ENCODE measurements at regions not wholly inside any gene's neighbourhood (a gene's known extent, or its start where the extent isn't known, plus 50 kb on each side); places are given as distances from the start of the nearest gene placed in this dataset.

DNA sequence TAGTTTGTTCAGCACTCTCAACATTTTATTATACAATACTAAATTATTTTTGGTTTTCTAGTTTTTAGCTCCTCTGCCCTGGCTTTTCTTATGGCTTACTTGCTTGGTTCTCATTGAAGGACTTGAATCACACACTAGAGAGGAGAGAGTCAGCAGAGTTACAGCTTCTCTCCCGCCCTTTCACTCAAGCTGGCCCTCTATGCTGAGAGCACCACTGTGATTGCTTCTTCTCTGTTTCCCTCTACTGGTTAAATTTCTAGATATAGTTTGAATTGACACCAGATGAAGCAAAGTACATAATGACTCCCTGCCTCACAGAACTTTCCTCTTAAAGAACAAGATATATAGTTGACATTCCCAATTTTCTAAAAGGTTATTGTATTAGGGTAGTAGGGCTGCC, 767.3 kb upstream of the SORCS1 start:
- DNase-seq (ENCODE audit: low read depth in 2 of 2), result no peak

DNA sequence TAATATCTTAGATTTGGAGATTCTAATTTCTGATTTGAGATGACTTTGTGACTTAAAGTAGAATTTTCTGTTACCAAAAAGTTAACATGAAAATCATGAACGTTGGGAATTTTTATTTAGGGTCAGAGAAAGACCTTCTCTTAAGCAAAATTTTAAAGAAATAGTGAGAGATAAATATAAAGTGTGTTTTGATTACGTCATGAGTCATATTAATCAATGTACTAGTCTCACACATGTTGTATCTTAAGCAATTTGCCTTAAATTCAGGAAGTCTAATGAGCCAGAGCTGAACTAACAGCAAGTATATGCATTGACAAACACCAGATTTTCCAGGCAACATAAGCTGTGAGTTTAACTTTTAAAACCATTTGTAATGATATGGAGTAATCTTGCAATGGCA, 765.5 kb upstream of the SORCS1 start:
- no peak for DNase-seq (ENCODE audit: low read depth in 2 of 2)

DNA sequence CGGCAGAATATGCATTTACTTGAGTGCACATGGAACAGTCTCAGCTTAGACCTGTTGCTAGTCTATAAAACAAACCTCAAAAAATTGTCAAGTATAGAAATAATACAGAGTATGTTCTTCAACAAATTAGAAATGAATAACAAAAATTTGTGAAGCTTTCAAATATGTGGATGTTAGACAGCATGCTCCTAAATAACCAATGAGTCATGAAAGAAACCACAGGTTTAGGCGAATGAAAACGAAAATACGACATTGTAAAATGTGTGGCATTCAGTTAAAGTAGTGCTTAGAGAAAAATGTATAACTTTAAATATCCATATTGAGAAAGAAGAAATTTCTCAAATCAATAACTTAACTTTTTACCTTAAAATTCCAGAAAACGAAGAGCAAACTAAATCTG, 760.0 kb upstream of the SORCS1 start:
- no peak for DNase-seq (ENCODE audit: low read depth in 2 of 2)

DNA sequence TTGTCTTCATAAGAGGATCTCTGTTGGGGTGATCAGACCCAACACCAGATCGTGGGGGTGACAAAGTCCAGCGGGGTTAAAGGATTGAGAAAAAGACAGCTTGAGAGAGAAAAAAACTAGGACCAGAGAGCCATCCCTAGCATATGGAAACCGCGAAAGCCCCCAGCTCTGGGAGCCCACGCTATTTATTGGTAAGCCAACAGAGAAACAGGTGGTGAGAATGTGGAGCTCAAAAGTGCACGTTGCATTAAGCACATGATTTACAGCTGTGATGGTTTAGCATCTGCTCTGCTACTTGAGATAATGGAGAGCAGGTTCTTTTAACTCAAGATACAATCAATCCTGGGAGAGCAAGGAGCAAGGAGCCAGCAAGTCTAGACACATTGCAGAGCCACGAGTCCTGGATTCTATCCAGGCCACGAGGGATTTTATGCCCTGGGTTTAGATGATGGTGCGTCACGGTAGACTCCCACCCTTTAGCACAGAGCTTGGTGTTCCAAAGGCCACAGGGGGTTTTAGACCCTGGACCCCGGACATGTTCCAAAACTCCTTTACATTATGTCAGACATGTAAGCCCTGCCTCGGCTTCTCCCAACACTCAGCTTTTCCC, 755.2 kb upstream of the SORCS1 start:
- DNase-seq (ENCODE audit: low read depth in 2 of 2), result no peak

DNA sequence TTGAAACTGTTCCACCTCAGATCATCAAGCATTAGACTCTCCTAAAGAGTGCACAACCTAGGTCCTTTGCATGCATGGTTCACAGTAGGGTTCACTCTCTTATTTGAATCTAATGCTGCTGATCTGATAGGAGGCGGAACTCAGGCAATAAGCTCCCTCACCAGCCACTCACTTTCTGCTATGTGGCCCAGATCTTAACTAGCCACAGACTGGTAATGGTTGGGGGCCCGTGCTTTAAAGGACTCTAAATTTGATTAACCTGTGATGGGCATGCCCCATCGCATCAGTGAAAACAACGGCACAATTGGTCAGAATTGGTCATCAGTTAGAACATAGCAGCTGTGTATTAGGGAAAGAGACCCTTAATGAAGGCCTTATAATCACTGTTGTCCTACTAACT, 753.7 kb upstream of the SORCS1 start:
- no peak for DNase-seq (ENCODE audit: low read depth in 2 of 2)

DNA sequence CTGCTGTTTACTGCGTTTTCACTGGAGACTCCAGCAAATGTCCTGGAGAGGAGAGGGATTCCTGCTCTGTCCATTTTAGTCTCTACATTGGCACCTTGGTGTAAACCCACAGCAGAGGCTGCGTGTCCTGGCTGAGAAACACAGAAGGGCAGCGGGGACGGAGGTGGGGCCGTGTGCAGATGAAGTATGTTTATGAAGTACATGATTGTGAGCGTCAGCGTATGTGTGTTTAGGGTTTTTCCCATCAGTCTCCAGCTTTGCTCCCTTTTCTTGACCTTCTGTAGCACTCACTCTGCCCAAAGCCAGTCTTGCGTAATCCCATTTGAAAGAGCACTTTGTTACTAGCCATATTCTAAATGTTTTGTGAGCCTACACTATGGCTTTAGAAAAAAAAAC, 750.7 kb upstream of the SORCS1 start:
- DNase-seq (ENCODE audit: low read depth in 2 of 2), result no peak

DNA sequence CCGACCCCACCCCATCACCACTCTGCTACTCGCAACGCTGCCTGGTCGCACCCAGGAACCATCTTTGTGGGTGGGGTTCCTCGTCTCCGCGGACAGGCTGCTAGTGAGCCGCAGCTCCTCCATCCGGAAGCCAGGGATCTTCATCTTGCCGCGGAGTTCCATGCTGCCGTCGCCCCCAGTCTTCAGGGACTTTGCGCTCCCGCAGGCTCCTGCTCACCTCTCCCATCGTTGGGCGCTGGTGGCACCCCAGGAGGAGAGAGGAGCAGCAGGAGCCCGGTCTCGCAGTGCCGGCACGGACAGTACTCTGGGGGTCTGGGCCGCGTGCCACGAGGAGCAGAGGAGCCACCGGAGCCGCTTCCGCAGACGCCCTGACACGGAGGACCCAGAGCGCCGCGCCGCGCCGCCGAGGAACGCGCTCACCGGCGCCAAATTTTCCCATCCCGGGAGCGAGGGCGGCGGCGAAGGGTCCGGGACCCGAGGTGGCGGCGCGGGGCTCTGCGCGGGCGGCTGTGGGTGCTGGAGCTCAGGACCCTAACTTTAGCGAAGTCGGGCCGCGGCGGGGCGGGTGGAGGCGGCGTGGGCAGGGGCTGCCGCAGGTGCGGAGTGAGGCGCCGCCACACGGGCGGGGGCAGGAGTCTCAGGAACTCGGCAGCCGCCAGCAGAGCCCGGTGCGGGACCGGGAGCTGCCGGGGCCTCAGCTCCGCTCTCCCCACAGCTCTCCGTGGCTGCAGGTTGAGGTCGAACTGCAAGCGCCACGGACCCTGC, 750.1 kb upstream of the SORCS1 start:
- no peak for DNase-seq (ENCODE audit: low read depth in 2 of 2)

DNA sequence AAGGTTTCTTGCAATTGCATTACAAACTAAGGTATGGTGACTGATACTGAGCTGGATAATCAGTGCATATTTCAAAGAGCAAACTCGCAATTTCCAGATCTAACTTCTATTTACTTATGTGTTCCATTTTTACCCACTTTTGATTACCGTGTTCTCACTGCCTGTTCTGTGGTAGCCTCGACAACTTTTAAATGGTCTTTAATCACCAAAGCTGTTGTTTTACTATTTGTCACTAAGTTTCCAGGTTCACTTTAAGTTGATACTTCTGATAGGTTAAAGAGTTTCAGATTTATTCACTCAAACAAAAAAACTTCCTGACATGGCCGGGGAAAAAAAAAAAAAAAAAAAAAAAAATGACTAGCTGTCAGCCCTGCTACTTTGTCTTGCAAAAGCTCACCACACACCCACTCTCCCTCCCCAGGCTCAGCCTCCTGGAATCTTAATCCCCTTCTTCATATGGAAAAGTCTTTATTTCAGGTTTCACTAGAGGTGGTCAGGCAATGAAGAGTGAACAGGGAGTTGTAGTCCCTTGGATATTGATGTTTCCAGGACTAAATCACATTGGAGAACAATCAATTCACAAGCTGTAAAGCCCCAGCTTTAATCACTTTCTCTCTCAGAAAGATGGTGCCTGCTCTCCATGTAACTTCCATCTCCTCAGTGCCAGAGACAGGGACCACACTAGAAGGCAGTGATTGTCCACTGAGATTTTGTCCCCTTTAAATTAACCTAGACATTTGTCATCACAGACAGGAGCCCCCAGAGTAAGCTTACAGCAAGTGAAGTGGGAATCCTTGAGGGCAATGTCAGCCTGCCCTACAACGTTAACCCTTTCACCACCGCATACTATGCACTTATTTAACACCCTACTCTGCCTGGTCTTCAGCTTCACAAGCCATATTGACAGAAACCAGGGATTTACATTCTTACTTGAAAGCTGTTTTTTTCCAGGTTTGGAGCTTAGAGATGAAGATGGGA, 749.1 kb upstream of the SORCS1 start:
- no peak for DNase-seq (ENCODE audit: low read depth in 2 of 2)

DNA sequence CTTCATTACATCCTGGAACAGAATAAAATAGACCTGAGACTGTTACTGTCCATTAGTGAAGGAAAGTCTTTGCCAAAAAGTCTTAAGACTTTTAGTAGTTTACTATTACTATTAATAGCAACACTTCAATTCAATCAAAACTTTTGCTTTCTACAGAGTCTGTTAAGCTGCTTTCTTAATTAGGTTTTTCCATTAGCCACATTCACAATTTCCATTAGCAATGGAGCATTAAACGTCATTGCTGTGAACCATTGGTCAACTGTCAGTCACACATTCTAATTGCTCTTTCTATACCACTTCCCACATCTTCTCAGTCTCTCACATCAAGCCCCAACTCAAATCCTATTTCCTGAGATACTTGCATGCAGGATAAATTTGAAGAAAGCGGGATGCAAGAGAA, 736.6 kb upstream of the SORCS1 start:
- DNase-seq (ENCODE audit: low read depth in 2 of 2), result no peak

DNA sequence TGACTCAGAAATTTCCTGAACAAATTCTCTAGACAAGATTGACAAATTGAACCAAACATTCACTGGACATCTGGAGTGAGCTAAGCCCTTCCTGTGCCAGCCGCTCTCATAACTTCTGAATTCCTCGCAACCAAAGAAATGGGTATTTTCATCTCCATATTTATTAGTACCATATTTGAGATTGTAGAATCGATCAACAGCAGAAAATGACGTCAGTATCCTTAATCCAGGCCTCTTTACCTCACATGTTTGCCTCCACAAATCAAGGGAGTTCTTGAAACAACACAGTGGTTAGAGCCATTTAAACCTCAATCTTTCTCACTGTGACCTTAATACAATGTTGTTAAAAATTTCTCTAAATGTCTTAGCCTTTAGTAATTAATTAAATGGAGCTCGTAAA, 735.6 kb upstream of the SORCS1 start:
- DNase-seq (ENCODE audit: low read depth in 2 of 2), result no peak

DNA sequence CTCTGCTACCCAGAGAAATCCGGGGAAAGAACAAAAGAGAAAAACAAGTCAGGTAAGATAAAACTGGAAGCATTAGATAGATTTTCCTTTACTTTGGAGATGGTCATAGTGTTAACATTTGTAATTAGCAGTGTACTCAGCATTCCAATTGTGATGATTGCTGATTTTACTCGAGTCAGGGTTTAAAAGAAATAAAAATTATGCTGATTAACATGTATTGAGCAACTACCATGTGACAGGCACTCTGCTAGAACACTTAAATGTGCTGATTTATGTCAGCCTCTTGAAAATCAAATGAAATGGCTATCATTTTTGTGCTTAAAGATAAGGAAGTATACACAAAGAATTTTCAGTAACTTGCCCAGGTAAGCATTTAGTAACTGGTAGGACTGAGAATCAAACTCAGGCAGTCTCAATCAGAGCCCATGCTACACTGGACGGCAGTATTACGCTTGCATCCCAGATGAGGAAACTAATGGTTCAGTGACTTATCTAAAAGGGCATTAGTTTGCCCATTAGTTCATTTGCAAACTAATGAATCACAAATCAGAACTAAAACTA, 735.1 kb upstream of the SORCS1 start:
- no peak for DNase-seq (ENCODE audit: low read depth in 2 of 2)

DNA sequence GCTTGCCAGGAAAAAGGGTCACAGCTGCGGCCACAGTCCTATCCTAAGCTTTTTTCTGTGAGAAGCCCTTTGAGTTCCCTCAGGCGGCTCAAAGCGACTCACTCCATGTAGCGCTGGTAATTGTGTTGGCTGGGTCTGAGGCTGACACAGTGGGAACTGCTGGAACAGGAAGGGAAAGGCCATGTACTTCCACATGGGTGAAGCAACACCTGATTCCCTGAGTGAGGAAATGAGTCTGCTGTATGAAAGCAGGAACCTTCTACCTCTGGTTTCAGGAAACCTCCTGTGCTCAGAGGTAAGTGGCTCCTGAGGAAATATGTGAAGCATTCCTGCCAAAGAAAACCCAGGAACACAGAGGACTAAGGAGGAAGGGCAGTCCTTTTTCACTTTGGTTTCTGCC, 734.6 kb upstream of the SORCS1 start:
- no peak for DNase-seq (ENCODE audit: low read depth in 2 of 2)

DNA sequence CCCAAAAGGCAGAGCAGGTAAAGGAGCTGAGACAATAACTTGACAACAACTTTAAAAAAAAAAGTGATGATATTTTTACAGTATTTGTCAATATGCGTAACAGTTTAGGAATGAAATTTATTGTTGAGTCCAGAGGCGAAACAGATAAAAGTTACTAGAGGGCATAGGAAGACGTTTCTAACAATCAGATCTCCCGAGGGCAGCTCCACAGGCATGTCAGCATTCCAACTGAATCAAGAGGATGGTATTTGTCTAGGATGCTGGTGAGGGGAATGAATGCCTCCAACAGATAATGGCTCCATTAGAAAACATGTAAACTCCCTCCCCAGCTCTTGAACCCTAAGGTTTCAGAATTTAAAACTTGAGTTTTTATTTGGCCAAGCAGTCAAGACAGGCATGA, 733.9 kb upstream of the SORCS1 start:
- no peak for DNase-seq (ENCODE audit: low read depth in 2 of 2)

DNA sequence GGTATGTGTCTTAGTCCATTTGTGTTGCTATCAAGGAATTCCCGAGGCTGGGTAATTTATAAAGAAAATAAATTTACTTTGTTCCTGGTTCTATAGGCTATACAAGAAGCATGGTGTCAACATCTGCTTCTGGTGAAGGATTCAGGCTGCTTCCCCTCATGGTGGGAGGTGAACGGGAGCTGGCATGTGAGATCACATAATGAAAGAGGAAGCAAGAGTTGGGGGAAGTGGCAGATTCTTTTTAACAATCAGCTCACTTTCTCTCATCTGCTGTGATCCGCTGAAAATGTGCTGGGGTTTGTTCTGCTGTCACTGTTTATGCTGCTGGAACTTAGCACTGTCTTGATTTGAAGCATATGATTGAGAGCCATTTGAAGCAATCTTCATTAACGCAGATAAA, 730.0 kb upstream of the SORCS1 start:
- no peak for DNase-seq (ENCODE audit: low read depth in 2 of 2)

DNA sequence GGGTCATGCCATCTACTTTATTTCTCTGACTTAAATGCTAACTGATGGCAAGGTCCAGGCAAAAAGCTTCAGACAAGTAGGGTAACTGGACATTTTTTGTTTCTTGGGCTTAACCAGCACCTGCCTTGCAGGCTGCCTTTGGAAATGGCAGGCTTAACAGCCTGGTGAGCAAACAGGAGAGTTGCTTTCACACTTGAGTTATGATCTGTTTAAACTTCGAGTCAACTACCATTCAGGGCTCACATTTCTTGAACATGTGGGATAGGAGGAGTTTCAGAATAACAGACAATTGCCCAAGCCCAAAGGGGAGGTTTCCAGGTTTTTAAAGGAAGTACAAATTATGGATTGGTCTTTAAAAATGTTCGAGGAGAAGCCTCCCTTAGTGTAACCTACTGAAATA, 724.6 kb upstream of the SORCS1 start:
- no peak for DNase-seq (ENCODE audit: low read depth in 2 of 2)

DNA sequence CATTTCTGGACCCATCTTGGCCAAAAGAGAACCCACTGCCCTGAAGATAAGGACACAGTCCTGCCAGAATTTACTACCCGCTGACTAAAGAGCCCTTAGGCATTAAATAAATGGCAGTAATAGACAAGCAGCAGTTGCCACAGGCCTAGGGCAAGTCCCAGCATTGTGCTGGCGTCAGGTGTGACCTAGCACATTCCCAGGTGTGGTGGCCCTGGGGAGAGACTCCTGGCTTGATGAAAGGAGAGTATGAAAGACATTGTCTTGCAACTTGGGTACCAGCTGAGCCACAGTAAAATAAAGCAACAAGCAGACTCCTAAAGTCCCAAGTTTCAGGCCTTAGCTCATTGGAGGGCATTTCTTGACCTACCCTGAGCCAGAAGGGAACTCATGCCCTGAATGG, 715.7 kb upstream of the SORCS1 start:
- DNase-seq (ENCODE audit: low read depth in 2 of 2), result no peak

DNA sequence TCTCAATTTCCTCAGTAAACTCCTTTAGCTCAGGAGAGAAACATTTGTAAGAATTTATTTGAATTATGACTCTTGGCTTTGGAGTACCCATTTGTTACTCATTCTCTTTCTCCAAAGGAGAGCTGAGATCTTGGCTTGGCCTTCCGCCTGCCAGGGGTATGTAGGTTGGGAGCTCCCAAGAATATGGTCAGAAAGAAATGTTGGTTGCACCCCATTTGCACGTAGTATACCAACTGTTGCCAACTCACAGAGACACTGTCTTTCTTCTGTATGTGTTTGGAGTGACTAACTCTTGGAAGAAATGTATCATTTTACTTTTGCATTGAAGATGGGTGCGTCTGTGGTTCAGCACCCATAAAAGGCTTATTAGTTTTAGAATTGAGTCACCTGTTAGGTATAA, 708.5 kb upstream of the SORCS1 start:
- no peak for DNase-seq (ENCODE audit: low read depth in 2 of 2)

DNA sequence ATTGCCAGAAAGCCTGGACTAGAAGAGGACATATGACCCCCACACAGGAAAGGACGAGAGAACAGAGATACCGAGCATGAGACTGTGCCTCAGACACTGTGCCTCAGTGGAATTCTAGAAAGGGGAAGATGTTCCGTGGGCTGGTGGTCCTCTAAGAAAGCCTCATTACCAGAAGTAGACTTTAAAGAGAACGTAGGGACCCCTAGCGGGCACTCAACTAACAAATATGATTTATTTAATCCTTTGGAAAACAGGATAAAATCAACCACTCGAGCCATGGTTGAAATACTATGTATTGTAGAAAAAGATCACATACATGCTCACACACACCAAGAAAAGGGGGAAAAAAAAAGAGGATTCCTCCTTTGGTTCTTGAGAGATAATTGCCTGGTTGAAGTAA, 701.2 kb upstream of the SORCS1 start:
- DNase-seq (ENCODE audit: low read depth in 2 of 2), result no peak

DNA sequence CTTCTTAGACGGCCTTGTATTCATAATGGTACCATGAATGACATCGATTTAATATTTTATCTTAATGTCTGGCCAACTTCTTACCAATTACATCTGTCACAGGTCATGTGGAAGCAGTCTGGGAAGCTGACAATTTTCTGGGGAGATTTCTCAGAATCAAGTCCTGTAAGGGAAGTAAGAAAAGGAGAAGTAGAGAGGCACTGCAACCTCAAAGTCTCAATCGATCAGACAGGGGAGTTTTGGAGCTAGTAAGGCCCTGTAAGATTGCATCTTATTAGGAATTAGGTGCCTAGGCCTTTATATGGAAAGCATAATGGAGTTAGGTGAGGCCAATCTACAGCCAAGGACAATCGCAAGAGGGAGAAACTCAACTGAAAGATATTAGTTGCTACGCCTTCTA, 694.6 kb upstream of the SORCS1 start:
- no peak for DNase-seq (ENCODE audit: low read depth in 2 of 2)

DNA sequence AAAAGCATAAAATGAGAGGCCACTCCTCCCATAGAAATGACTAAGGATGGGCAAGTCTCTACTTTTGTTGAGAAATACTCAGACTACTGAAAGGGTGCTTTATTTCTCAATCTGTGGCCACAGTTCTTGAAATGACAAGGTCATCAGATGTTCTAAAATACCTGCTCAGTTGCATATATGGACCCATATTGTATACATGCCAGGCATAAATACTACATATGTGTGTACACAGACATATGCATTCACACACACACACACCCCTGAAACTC, 691.5 kb upstream of the SORCS1 start:
- DNase-seq (ENCODE audit: low read depth in 2 of 2), result no peak

DNA sequence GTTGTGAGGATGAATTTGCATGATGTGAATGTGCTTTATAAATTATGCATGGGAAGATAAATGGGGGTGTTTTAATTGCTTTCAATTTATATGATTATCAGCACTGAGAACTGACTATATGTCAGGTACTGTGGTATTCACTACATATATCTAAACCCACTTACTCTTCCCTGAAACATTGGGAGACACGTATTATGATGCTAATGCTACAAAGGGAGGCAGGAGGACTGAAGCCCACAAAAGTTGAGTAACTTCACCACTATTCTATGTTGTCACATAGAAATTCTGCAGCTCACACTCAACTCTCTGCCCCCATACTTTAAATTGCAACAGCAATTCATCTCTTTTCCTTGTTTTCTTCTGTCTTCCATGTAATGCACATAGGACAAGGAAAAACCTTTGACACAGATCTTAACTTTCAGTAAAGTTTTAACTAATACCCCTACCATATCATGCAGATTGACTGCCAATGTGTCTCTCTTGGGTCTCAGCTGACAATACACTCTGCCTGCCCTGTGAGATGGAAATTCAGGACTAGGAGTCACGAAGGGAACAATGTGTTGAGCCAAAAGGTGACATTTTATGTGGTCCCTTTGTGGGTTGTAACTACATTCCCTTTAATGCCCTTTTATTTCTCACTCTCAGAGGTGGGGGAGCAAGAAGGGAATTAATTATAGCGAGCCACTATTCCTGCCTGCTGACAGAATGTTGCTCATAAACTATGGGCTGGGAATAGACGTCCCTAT, 691.0 kb upstream of the SORCS1 start:
- no peak for DNase-seq (ENCODE audit: low read depth in 2 of 2)
